ENCODE measurements at regions not wholly inside any gene's neighbourhood (a gene's known extent, or its start where the extent isn't known, plus 50 kb on each side); places are given as distances from the start of the nearest gene placed in this dataset.

- POLR2A ChIA-PET: no interaction called here
- RAD21 ChIA-PET (ENCODE audit: low non-redundant PET in 1 of 2, low total read pairs in 2 of 2, uncharacterized antibody in 2 of 2, unreplicated experiment in 2 of 2): no interaction called here
- Histone ChIP-seq H3K9ac (ENCODE audit: low read length) (no peak overlapping the region), H3K4me3 (replicated peaks in 1 of 2; ENCODE audit: low read depth in 1 of 2, low read length in 2 of 2) (no peak overlapping the region), H3K9me2 (ENCODE audit: insufficient read depth) (no peaks in the 10 kb centered on the region), H3K27me3 (ENCODE audit: insufficient read depth, low read length) (no peaks in the 10 kb centered on the region), H3K27ac (ENCODE audit: low read depth, low read length) (no peak overlapping the region), H4K20me1 (ENCODE audit: insufficient read depth) (no peaks in the 10 kb centered on the region), H2AFZ (ENCODE audit: low read depth, low read length, poor library complexity, severe bottlenecking) (no peak overlapping the region), H3K4me2 (ENCODE audit: low read length) (no peak overlapping the region), H3K36me3 (ENCODE audit: control insufficient read depth in 1 of 2, insufficient read depth in 2 of 2, low read length in 2 of 2) (no peaks in the 10 kb centered on the region), H3K79me2 (ENCODE audit: insufficient read depth, low read length) (no peaks in the 10 kb centered on the region), H3K9me3 (ENCODE audit: control insufficient read depth in 1 of 2, insufficient read depth in 1 of 2, low read depth in 1 of 2, low read length in 2 of 2) (no peaks in the 10 kb centered on the region), H3K4me1 (ENCODE audit: control insufficient read depth in 1 of 2, insufficient read depth in 2 of 2, low read length in 2 of 2) (no peaks in the 10 kb centered on the region)
- intact Hi-C loops (cut with micrococcal nuclease): no loop called here
- TF ChIP-seq CBX3 (IDR thresholded peaks at IDR 0.05; ENCODE audit: low read depth): no peak
- no TSS peak for BruUV-seq (replicated peaks)
- no peak for DNase-seq (ENCODE audit: low read depth, low spot score)
- no peak for ATAC-seq
- CTCF ChIA-PET: no interaction called here
Measured at GRCh38 chr6:9334979-9335378, 899.6 kb upstream of the SLC35B3 start.

GRCh38 chr6:9332241-9332780 lies 897.0 kb upstream of the SLC35B3 start:
- no peaks in the 10 kb centered on the region for H3K9me3 ChIP-seq (ENCODE audit: control insufficient read depth in 1 of 2, insufficient read depth in 1 of 2, low read depth in 1 of 2, low read length in 2 of 2)
- RAD21 ChIA-PET (ENCODE audit: low non-redundant PET in 1 of 2, low total read pairs in 2 of 2, uncharacterized antibody in 2 of 2, unreplicated experiment in 2 of 2): no interaction called here
- no peak overlapping the region for H2AFZ ChIP-seq (ENCODE audit: low read depth, low read length, poor library complexity, severe bottlenecking)
- no TSS peak for BruUV-seq (replicated peaks)
- H3K9me2 ChIP-seq (ENCODE audit: insufficient read depth): no peaks in the 10 kb centered on the region
- no peaks in the 10 kb centered on the region for H3K4me1 ChIP-seq (ENCODE audit: control insufficient read depth in 1 of 2, insufficient read depth in 2 of 2, low read length in 2 of 2)
- no peaks in the 10 kb centered on the region for H3K36me3 ChIP-seq (ENCODE audit: control insufficient read depth in 1 of 2, insufficient read depth in 2 of 2, low read length in 2 of 2)
- H4K20me1 ChIP-seq (ENCODE audit: insufficient read depth): no peaks in the 10 kb centered on the region
- no peak overlapping the region for H3K9ac ChIP-seq (ENCODE audit: low read length)
- H3K27me3 ChIP-seq (ENCODE audit: insufficient read depth, low read length): no peaks in the 10 kb centered on the region
- no peak for ATAC-seq
- no peak for TF ChIP-seq EGR1 (IDR thresholded peaks at IDR 0.05; ENCODE audit: low read depth)
- CTCF ChIA-PET: no interaction called here
- H3K27ac ChIP-seq (ENCODE audit: low read depth, low read length): no peak overlapping the region
- no peaks in the 10 kb centered on the region for H3K79me2 ChIP-seq (ENCODE audit: insufficient read depth, low read length)
- intact Hi-C loops (cut with micrococcal nuclease): no loop called here
- H3K4me3 ChIP-seq (replicated peaks in 1 of 2; ENCODE audit: low read depth in 1 of 2, low read length in 2 of 2): no peak overlapping the region
- POLR2A ChIA-PET: no interaction called here
- no peak for DNase-seq (ENCODE audit: low read depth, low spot score)
- no peak overlapping the region for H3K4me2 ChIP-seq (ENCODE audit: low read length)

GRCh38 chr6:9316831-9317230 lies 881.5 kb upstream of the SLC35B3 start:
- ChIA-PET CTCF (no interaction called here), POLR2A (no interaction called here)
- no peaks in the 10 kb centered on the region for H3K4me1 ChIP-seq (ENCODE audit: control insufficient read depth in 1 of 2, insufficient read depth in 2 of 2, low read length in 2 of 2)

More at GRCh38 chr6:9316831-9317230, 881.5 kb upstream of the SLC35B3 start:
- H3K27ac ChIP-seq (ENCODE audit: low read depth, low read length): no peak overlapping the region
- no peak overlapping the region for H3K9ac ChIP-seq (ENCODE audit: low read length)
- DNase-seq (ENCODE audit: low read depth, low spot score) (no peak), ATAC-seq (no peak)
- no peaks in the 10 kb centered on the region for H3K79me2 ChIP-seq (ENCODE audit: insufficient read depth, low read length)
- RAD21 ChIA-PET (ENCODE audit: low non-redundant PET in 1 of 2, low total read pairs in 2 of 2, uncharacterized antibody in 2 of 2, unreplicated experiment in 2 of 2): no interaction called here
- H3K4me2 ChIP-seq (ENCODE audit: low read length): no peak overlapping the region
- TF ChIP-seq SP1 (IDR thresholded peaks at IDR 0.05; ENCODE audit: low read depth) (no peak), REST (IDR thresholded peaks at IDR 0.05; ENCODE audit: low read depth) (no peak), ELF1 (IDR thresholded peaks at IDR 0.05; ENCODE audit: borderline replicate concordance, low read depth) (no peak), CEBPB (IDR thresholded peaks at IDR 0.05; ENCODE audit: low read depth) (no peak), ZFX (IDR thresholded peaks at IDR 0.05) (no peak)
- no peaks in the 10 kb centered on the region for H3K27me3 ChIP-seq (ENCODE audit: insufficient read depth, low read length)
- intact Hi-C loops (cut with micrococcal nuclease): no loop called here
- H2AFZ ChIP-seq (ENCODE audit: low read depth, low read length, poor library complexity, severe bottlenecking): no peak overlapping the region
- no peaks in the 10 kb centered on the region for H3K9me3 ChIP-seq (ENCODE audit: control insufficient read depth in 1 of 2, insufficient read depth in 1 of 2, low read depth in 1 of 2, low read length in 2 of 2)
- no TSS peak for BruUV-seq (replicated peaks)
- H3K4me3 ChIP-seq (replicated peaks in 1 of 2; ENCODE audit: low read depth in 1 of 2, low read length in 2 of 2): no peak overlapping the region
- no peaks in the 10 kb centered on the region for H3K36me3 ChIP-seq (ENCODE audit: control insufficient read depth in 1 of 2, insufficient read depth in 2 of 2, low read length in 2 of 2)
- no peaks in the 10 kb centered on the region for H4K20me1 ChIP-seq (ENCODE audit: insufficient read depth)
- H3K9me2 ChIP-seq (ENCODE audit: insufficient read depth): no peaks in the 10 kb centered on the region
